ENCODE measurements at regions not wholly inside any gene's neighbourhood (a gene's known extent, or its start where the extent isn't known, plus 50 kb on each side); places are given as distances from the start of the nearest gene placed in this dataset.
"Not testable (repeated sequence)": the region's sequence is repeated elsewhere in the genome, so short reads cannot be mapped to it uniquely, and the experiment has no call there.

DNA sequence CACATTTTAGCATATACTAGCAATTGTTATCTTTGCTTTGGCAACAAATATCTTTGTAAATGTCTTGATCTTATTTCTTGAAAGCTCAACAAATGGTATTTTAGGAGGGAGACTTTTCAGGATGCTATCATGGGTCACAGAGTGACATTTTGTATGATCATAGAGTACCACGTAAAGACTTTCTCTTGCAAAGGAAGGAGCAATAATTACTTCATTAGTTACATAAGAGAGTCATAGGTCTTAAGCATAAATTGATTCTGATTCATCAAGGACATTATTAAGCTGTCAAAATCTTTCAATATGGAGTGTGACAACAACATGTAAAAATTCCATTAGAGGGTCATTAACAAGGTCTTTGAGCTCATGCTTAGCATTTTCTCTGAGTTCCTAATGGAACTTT is 339.6 kb downstream of the NUP35 start:
- no peak for DNase-seq

DNA sequence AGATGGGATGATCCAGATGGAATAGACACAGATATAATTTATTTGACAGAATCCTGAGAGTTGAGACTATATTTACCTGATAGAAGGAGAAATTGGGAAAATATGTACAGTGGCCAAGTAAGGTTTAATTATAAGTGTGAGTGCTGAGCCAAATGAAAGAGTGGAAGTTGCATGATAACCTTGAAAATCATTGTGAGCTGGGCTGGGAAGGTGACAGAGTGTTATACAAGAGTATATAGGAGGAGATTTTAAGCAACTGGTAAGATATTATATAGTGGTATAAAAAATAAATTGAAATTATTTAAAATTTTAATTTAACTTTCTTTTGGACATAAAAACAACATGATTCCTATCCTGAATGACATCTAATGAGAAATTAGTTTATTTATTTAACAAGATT is 340.8 kb downstream of the NUP35 start:
- no peak for DNase-seq

DNA sequence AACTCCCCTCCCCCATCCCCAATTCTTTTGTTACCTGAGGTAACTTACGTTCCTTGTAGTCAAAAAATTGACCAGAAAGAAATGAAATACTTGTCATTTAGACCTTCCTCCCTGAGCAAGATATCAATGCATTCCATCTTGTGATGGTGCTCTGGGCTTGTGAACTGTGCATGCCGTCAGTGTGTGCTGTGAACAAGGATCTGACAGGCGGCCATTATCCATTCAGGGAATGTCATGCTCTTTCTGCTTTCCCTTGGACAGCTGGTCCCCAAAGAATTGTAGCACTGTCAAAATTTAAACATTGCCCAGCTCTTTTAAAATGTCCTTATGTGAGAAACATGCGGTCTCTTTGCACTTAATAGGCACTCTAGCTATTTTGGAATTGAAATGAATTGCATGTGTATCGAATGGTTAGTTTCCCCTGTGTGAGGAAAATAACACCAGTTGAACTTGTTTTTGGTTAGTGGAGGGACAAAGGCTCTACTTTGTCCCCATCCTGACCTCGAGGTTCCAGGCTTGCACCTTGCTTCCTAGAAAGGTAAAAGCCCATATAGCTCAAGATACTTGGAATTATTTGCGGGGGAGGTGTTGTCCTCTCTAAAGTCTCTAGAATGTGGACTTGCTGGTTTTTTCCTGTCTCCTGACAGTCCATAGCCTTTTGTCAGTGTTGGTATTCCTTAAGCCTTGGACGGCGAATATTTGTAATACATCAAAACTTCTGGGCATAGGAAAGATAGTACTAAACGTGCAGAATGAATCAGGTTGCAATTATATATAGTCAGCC is 350.9 kb downstream of the NUP35 start:
- no peak for DNase-seq

DNA sequence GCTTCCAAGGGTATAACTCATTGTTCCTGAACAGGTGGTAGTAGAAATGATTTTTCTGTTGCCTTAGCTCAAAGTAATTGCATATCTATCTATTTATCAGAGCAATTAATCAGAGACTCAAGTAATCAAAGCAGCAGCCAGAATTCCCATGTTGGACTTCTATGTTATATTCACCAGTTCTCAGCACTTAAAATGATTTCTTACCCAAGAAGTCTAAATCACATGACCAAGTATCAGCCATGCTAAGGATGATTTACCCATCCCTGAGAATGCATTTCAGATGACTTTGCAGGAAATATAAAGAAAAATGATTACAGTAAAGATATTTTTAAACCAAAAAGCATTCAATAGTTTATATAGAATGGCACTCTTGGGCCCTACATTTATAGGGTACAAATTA is 352.2 kb downstream of the NUP35 start:
- DNase-seq = no peak

DNA sequence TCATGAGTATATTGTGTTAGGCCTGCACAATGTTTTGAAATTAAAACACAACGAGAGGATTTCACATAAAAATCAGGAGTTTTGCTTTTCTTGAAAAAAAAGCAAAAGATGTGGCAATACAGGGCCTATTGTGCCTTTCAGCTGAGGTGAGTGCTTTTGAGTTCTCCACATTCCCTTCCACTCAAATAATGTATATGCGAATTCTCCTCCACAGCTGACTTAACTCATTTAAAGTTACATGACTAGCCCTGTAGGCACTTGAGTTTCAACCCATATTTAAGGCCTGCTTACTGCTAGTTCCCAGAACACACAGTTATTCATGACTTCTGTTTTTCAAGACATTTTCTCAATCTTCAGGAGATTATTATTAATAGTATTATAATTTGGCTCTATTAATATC is 353.1 kb downstream of the NUP35 start:
- no peak for DNase-seq

DNA sequence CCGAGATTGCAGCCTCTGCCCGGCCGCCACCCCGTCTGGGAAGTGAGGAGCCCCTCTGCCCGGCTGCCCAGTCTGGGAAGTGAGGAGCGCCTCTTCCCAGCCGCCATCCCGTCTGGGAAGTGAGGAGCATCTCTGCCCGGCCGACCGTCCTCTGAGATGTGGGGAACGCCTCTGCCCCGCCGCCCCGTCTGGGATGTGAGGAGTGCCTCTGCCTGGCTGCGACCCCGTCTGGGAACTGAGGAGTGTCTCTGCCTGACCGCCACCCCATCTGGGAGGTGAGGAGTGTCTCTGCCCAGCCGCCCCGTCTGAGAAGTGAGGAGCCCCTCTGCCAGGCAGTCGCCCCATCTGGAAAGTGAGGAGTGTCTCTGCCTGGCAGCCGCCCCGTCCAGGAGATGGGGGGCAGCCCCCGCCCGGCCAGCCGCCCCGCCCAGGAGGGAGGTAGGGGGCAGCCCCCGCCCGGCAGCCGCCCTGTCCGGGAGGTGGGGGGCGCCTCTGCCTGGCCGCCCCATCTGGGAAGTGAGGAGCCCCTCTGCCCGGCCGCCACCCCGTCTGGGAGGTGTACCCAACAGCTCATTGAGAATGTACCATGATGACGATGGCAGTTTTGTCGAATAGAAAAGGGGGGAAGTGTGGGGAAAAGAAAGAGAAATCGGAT is 354.8 kb downstream of the NUP35 start:
- DNase-seq = not testable (repeated sequence)

DNA sequence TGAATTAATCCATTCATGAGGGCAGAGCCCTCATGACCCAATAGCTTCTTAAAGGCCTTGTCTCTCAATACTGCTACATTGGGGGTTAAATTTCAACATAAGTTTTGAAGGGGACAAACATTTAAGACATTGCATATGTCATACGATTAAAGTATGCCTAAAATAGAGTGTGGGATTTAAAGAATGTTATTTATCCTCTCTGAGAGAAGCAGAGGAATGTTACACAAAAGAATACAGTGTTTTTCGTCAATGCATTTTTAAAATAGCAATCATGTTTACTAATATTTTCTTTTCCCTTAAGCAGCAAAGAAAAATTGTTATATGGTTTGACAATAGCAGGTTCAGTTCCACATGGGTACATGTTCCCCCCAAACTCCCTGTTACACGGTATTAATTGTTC is 363.1 kb downstream of the NUP35 start:
- DNase-seq = peak; percentile 2

DNA sequence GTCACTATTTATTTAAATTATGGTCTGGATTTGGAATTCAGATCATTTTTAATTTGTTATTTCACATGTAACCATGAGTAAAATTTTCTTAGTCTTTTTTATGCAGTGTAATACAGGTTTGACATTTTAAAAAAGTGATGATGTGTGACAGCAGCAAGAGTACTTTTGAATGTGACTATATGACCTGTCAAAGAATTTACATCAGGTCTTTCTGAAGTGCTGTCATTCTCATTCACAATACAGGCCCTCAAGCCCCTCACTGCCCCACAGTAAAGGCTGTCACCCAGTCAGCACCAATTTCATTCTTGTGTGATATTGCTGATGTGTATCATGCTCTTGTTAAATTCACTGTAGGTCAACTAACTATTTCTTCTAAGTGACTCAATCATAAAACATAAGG is 364.2 kb downstream of the NUP35 start:
- no peak for DNase-seq

DNA sequence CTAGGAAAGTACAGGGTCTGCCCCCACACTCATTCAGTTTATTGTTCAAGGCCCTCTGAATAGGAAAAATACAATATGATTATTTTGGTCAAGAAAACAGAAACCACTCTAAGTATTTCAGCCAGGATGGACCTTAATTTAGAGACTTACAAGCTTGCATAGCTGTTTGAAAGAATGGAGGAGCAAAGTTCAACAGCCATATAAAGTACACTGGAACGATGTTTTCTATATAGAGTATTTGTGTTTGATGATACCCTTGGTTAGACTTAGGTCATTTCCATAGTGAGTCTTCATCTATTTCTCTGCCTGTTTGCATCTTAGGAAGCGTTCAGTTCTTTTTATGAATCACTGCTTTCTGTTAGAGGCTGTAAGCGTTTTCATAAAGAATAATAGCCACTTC is 366.2 kb downstream of the NUP35 start:
- DNase-seq = no peak

DNA sequence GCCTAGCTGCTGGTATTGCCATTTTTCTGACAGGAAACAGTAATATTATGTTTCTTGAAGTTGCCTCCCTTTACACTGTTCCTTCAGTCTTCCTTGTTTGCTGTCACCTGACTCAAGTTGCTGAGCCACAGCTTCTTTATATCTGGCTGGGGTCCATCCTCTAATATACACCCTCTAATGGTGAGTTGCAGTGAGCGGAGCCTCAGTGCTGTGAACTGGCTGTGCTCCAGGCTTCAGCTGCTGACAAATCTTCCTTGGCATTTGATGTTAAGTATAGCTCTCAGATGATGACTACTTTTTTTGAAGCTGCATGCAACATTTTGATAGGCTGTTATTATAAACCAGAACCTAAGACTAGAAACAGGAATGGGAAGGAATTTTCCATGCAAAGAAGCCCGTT is 366.7 kb downstream of the NUP35 start:
- peak; percentile 34 for DNase-seq

DNA sequence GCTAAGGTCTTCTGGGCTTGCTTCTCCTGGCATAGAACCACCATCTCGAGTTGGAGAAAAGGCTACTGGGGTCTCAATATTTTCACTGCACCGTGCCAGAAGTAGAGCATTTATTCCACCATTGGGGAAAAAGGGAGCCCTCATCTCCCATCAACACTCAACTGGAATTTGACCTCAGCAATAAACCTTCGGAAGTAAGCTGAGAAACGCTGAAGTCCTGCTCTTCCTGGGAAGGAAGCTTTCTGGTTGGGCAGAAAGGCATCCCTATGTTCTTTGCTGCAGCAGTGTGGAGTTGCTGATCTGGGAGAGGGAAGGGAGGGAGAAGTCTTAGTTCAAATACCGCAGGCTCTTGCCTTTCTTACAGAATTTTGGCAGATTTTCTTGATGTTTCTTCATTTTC is 368.8 kb downstream of the NUP35 start:
- DNase-seq = no peak

DNA sequence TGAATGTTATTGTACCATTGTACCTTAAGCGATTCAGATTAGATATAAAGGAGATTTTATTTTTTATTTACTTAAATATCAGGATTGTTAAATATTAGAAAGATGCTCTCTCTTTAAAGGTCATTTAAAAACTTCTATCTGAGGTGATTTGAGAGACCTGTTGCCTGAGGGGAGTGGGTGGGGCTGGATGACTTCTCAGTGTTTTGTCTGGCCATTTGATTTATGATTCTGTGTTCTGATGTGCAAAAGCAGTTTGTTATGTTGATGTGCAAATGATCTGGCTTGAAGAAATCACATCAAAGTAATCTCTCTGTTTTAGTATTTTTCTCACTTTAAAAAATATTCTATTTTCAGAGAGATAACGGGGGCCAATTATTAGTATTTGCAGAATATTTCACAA is 370.8 kb downstream of the NUP35 start:
- no peak for DNase-seq

DNA sequence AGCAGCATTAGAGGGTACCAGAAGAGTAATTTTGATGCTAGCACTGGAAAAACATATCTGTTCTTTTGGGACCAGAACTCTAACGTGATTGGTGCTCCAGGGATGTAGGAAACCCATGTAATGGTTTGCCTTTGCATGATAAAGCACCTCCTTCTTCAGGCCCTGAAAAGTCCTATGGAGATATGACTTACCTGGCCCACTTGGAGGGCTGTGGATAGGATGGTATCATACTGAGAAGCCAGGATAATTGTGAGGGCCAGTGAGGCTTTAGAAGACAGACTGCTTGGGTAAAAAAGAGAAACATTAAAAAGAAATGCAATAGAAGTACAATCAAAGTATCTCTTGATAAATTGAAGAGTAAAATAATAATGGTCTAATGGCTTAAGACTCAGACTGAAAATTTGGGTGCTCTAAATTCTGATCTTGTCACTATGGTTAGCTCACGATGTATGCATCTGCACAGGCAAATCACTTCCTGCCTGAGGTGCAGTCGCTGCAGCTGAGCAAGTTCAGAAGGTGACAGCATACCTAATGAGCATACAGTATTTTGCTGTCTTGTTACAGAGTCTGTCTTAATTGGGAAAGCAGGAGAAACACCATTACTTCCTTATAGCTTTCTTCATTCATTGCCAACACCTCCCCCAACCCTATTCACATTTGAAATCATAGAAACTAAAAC is 371.5 kb downstream of the NUP35 start:
- DNase-seq = no peak

DNA sequence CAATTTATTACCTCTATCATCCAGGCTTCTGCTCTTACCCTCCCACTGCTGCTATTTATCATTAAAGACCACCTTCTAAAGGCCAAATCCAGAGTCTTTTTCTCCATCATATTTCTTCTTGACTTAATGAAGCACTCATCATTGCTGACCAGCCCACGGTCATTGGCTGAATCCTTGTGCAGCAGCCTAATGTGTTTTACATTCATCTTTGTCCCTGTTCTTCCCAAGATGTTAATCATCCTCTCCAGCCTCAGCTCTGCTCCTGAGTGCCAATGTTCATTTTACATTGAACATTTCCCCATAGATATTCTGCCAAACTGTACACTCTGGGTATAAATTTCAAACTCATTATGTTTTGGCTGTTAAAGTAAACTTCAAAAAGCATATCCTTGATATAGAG is 373.6 kb downstream of the NUP35 start:
- no peak for DNase-seq

DNA sequence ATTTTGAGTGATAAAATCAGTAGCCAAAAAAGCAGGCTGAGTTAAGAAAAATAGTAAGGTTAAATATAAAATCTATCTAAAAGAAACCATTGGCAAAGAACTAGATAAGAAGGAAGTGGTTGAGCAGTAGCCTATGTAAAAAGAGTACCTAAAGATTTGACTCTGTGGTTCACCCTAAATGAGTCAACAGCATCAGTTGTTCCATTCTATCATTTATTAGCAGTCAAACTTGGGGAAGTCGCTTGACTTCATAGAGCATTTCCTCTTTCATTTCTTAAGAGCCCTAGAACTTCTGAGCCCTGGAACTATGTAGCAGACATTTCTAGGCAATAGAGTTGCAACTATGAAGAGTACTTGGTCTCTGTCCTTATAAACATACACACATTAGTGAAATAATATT is 381.7 kb downstream of the NUP35 start:
- no peak for DNase-seq

DNA sequence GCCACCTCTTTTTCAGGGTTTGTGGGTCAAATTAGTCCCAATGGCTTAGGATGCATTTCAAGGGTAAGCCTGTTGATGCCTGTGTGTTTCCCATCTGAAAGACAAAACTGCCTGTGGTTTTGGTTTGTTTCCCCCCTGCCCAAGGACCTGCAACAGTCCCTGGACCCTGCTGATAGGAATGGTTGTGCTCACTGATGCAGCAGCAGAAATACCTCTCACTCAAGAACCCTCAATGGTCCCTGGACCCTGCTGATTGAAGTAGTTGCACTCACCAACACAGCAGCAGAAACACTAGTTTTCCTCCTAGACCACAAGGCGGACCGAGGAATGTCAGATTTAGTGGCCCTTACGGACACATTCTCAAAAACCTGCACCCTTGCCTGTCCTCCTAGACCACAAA is 386.9 kb downstream of the NUP35 start:
- DNase-seq = no peak

DNA sequence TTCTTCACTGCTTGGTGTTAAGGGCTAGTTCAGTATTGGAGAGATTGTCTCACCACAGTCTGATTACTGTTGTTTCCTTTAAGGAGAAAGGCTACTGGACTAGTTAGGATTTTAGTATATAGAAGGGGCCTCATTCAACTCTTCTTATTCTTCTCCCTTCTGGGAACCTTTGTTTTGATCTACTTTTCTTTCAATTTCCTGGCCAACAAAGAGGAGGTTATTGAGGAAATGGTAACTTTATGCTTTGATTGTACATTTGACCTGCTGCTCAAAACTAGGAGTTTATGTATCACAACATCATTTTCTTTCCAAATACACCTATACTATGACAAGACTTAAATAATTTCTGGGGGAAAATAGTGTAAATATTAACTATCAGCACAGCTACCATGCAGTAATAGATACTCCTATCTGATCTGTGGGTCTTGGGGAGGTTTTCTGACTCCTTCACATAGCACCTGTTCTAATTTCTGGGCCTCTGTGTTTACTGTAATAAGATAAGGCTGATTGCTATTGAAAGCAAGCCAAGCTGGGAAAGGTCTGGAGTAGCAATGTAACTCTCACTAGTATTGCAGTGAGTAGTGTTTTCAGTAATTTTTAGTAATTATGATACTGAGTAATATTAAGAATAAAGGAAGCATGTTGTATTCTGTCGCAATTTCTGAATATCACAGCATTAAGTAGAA is 395.3 kb downstream of the NUP35 start:
- no peak for DNase-seq

DNA sequence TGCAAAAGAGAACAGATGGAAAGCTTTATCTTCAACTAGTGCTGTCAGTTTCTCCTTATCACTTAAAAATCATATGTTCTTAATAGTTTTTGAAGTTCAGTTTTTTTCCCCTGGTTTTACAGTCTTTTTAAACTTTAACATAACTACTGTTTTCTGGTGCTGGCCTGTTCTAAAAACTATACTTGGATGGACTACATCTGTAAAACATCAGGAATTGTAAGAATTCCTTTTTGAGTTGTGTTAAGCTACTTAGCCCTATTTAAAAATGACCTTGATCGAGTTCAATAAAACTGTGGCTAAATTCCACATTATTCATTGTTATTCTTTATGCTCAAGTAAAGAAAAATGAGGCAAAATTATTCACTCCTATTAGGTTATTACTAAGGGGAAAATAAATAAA is 397.7 kb downstream of the NUP35 start:
- DNase-seq = no peak

DNA sequence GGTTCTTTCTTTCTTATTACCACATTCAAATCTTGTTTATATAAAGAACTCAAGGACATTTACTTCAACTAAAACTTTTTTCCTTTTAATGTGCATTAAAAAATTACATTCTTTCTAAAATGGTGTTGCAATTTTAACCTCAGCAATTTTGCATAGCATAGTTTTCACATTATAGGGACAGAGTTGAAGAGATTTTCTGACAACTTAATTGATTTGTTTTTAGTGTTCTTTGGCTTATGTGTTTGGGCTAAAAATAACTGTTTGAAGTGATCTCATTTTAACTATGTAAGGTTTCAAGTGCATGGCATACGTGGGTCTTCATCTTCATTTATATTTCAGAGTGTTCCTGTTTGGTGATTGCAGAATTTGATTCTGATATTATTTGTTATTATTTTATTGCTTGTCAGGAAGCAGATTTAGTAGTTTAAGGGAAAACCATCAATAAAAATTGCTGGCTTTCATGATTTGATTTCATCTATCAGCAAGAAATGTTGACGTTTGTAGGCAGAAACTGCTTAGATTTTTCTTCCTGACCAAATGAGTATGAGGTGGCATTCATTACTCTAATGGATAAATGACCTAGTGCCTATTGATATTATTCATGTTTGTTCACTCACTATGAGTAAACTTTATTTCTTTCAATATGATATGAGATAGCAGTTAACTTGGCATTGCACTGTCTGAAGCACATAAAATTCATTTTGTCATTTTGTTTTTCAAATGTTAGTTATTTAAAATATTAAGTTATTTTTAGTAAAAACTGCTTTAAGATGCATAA is 398.4 kb downstream of the NUP35 start:
- no peak for DNase-seq

DNA sequence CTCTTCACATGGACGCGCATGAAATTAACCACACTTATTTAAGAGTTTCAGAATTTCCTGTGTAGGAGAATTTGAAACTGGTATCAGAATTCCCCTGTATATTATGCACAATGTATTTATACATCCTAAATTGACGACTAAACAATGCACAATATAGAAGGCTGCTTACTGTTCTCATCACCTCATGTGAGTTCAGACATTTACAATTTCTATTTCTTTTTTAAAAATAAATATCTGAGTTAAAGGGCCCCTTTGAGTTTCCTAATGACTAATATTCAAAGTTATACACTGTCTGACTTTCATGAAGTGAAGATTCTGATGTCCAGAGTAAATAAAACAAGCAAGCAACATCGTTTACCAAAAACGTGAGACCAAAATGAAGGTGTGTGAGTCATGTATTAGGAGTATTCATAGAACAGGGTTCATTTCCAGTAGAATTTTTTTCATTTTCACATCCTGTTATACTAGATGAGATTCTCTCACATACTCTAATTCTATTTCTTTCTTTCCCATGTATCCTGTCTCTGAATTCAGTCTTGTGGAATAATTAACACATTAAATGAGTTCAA is 406.2 kb downstream of the NUP35 start:
- DNase-seq = no peak

DNA sequence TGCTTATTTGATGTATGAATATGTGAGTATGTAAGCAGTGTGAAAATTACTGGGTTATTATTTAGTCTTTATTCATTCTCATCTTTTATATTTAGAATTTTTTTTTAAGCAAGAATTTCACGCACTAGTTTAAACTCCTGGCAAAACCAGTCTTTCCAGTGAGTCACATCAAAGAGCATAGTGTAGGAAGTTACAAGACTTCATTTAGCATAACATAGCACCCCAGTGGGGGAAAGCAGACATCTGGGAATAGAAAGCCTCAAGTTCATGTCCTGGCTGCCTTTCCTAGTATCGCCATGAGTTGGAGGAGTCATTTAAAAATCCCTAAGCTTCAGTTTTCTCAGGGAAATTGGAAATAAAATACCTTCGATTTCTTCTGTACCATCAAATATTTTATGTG is 408.3 kb downstream of the NUP35 start:
- DNase-seq = no peak

DNA sequence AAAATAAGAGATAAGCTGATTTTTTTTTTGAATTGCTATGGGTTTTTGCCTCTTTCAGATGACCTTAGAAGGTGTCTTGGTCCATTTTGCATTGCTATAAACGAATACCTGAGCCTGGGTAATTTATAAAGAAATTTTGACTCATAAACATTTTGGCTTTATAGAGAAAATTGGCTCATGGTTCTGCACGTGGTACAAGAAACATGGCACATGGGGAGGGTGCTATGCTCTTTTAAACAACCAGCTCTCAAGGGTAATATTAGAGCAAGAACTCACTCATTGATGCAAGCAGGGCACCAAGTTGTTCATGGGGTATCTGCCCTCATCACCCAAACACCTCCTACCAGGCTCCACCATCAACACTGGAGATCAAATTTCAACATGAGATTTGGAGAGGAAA is 408.8 kb downstream of the NUP35 start:
- DNase-seq = no peak

DNA sequence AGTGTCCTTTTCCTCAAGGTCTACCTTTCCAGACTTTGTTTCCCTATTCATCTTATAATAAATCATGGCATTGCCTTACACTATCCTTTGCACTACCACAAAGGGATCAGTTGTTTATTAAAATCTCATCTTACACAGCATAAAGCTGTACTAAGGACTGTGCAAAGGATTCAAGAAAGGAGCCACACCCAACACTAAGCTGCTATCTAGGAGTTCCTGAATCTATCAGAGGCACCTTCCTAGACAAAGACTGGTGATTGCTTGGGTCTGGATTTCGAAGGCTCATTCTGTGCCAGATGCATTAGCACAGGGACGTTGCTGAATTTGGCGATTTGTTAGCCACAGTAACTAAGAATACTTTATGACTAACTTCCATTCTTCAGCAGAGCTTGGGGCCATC is 412.0 kb downstream of the NUP35 start:
- DNase-seq = no peak
